Posterior cingulate gyrus (tissue), 11 donors: ENCODE measurements at regions not wholly inside any gene's neighbourhood (a gene's known extent, or its start where the extent isn't known, plus 50 kb on each side); places are given as distances from the start of the nearest gene placed in this dataset.
A peak's percentile ranks its signal among the peaks of the same experiment; 100 is the strongest.
"Not testable (repeated sequence)": the region's sequence is repeated elsewhere in the genome, so short reads cannot be mapped to it uniquely, and the experiment has no call there.

Source experiments
- DNase-seq, 10 donors: peaks; one replicate each; pipeline versions ENCODE4 v3.0.0 to v3.0.0-alpha.2; 2020 to 2021; ENCODE audit warnings: mixed read lengths in 3 of 10
- intact Hi-C: fragments of 100-400 bp; cut with DNase I; formaldehyde crosslinking; loops from one replicate; pipeline ENCODE4 v1.15.1; 2023

DNA sequence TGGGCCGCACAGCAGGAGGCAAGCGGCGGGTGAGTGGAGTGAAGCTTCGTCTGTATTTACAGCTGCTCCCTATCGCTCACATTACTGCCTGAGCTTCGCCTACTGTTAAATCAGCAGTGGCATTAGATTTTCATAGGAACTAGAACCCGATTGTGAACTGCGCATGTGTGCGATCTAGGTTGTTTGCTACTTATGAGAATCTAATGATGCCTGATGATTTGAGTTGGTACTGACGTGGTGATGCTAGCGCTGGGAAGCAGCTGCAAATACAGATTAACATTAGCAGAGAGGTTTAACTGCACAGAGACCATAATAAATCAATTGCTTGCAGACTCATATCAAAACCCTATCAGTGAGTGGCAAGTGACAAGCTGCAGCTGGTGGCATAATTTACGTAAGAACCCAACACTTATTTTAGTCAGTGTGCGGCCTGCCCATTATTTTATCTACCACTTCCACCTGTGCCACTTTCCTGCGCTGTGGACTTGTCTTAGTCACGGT is 133.4 kb upstream of the CDH9 start:
- intact Hi-C loops: no loop called here
- DNase-seq: peak in 1 of 10 donors; percentile 34

DNA sequence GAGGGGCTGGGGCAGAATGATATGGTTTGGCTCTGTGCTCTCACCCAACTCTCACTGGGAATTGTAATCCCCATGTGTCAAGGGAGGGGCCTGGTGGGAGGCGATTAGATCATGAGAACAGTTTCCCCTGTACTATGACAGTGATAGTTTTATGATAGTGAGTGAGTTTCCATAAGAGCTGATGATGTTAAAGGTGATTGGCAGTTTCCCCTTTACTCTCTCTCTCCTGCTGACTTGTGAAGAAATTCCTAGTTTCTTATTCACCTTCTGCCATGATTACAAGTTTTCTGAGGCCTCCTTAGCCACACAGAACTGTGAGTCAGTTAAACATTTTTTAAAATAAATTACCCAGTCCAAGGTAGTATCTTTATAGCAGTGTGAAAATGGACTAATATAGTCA is 120.4 kb upstream of the CDH9 start:
- DNase-seq: no peak
- intact Hi-C loops: no loop called here

DNA sequence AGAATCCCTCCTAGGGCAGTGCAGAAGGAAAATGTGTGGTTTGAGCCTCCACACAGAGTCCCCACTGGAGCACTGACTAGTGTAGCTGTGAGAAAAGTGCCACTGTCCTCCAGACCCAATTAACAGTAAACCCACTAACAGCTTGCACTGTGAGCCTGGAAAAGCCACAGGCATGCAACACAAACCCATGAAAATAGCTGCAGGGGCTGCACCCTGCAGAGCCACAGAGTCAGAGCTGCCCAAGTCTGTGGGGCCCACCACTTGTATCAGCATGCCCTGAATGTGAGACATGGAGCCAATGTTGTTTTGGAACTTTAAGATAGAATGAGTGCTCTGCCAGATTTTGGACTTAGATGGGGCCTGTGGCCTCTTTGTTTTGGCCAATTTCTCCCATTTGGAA is 119.8 kb upstream of the CDH9 start:
- intact Hi-C loops: no loop called here
- DNase-seq: peak in 1 of 10 donors; percentile 60

DNA sequence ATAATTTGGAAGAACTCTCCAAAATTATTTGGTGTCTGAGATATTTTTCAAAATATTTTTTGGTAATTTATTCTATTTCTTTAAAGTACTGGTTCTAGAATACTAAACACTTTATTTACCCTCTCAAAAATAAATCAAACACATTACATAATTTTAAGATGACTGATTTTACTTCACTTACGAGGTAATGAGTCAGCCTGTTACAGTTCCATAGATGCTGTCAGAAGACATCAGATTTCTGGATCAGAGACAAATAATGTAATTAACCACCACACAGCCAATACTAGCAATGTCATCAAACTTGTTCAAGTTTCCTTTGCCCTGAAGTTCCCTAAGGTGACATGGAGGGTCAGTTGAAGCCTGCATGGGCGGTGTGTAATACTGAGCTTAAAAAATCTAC is 106.1 kb upstream of the CDH9 start:
- no peak for DNase-seq
- intact Hi-C loops: no loop called here

DNA sequence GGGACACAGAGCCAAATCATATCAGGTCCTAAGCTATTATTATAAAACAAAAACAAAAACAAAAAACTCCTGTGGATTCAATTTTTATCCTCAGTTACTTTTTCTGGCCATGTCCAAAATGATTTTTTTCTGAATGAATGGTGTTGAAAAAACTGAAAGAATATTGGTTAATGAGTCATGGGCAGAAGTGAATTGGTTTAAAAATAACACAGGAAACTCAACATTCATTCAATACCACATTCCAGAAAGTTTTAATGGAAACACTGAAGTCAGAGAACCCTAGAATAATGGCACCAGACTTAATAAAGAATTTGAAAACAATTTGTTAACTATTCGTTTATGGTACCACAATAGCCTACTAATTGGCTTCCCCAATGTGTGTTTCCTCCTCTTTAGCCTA is 102.4 kb upstream of the CDH9 start:
- DNase-seq: no peak
- intact Hi-C loops: no loop called here

DNA sequence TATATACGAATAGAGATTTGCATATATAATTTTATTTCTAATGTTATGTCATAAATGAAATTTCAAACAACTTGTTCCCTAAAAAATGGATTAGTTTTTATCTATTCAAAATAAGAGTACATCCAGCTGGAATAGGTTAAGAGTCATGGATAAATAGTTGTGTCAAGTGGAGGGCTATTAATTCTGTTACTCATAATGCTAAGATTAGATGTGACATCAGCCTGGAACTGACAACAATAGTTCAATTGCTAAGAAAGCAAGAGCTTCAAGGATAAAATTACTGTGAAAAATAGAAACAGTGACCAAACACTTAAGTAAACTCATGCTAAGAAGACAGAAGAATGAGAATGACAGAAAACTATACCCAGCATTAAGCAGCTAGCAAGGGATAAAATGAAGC is 92.2 kb upstream of the CDH9 start:
- intact Hi-C loops: no loop called here

DNA sequence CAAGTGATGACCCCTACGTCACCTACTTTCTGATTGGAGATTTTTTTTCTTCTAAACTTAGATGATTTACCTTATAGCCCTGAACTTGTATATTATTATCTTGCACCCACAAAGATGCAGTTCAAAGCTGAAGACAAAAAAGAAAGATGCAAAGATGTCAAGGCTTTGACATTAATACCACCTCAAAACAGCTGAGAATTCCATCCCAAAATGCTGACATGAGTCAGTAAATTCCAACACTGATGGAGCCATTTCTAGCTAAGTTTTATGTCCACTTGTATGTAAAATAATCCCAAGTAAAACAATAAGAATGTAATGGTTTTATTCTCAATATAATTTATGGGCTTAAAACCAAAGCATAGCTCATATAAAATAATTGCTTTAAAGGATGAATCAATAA is 91.5 kb upstream of the CDH9 start:
- DNase-seq: no peak
- intact Hi-C loops: no loop called here

More for the DNA sequence above, 92.2 kb upstream of the CDH9 start:
- no peak for DNase-seq

DNA sequence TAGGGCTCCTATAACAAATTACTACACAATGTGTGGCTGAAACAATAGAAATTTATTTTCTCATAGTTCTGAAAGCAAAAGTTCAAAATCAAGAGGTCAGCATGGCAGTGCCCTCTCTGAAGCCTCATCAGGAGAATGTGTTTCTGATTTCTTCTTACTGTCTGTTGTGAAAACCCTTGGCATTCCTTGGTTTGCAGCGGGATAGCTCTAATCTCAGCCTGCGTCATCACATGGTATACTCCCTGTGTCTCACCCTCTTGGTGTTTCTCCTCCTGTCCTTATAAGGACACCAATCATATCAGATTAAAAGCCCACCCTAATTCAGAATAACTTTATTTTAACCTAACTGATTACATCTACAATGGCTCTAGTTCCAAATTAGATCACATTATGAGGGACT is 87.5 kb upstream of the CDH9 start:
- no peak for DNase-seq
- intact Hi-C loops: no loop called here

DNA sequence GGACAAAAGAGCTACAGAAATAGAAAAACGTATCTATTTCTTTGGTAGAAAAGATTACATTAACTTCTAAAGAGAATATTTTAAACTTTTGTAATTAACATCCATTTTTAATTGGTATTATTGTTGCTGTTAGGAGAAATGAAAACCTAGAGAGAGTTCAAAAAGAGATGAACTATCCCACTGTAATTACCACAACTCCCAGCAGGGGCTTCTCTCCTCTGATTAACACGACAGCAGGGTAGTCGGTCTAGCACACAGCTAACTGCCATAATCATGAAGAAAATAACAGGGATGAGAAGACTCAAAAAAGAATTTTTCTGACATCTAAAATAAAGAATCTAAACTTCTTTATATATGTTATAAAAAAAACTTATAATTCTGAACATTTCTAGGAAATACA is 86.2 kb upstream of the CDH9 start:
- intact Hi-C loops: no loop called here
- no peak for DNase-seq

DNA sequence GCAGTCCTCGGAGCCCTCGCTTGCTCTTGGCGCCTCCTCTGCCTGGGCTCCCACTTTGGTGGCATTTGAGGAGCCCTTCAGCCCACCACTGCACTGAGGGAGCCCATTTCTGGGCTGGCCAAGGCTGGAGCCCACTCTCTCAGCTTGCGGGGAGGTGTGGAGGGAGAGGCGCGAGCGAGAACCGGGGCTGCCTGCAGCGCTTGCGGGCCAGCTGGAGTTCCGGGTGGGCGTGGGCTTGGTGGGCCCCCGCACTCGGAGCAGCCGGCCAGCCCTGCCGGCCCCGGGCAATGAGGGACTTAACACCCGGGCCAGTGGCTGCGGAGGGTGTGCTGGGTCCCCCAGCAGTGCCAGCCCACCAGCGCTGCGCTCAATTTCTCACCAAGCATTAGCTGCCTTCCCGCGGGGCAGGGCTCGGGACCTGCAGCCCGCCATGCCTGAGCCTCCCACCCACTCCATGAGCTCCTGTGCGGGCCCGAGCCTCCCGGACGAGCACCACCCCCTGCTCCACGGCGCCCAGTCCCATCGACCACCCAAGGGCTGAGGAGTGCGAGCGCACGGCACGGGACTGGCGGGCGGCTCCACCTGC is 81.4 kb upstream of the CDH9 start:
- peak in 3 of 10 donors; percentile 18 to 61 (median 56) for DNase-seq
- intact Hi-C loops: not testable (repeated sequence)

DNA sequence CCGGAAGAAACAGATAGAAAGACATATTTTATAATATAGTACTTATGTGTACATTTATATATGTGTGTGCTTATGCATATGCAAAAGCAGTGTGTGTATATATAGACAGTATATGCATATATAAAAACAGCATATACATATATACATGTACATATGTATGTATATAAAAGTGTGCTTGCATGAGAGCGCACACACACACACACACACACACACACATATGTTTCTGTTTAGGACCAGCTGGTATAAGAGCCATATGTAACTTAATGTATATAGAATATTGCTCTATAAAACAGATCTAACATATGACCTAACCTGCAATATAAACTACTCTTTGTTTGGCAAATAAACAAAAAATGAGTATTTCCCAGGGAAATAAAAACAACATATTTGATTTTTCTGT is 65.1 kb upstream of the CDH9 start:
- intact Hi-C loops: no loop called here
- no peak for DNase-seq

DNA sequence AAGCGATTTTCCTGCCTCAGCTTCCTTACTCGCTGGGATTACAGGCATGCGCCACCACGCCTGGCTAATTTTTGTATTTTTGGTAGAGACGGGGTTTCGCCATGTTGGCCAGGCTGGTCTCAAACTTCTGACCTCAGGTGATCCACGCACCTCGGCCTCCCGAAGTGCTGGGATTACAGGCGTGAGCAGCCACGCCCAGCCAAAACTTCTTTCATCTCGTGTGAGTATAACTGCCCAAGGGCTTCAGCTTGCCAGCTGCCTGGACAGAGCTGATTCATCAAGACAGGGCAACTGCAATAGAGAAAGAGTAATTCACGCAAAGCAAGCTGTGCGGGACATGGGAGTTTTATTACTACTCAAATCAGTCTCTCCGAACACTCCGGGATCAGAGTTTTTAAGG is 57.4 kb upstream of the CDH9 start:
- intact Hi-C loops: not testable (repeated sequence)
- peak in 2 of 10 donors; percentile 54 to 59 for DNase-seq

DNA sequence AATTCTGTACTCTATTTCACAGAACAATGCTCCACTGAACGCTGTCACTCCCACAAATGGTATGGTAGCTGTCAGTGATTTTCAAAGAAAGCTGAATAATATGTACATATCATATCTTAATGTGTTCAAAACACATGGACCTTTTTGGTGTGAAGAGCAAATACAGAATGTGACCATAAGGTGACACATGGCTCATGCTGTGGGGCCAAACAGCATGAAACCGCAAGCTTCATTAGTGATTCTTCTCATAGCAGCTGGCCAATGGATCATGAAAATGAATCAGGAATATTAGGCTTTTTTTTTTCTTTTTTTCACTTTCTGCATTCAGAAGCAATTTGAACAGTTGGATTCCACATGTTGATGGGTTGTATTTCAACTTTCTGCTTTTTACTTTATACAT is 54.9 kb upstream of the CDH9 start:
- DNase-seq: no peak
- intact Hi-C loops: no loop called here

DNA sequence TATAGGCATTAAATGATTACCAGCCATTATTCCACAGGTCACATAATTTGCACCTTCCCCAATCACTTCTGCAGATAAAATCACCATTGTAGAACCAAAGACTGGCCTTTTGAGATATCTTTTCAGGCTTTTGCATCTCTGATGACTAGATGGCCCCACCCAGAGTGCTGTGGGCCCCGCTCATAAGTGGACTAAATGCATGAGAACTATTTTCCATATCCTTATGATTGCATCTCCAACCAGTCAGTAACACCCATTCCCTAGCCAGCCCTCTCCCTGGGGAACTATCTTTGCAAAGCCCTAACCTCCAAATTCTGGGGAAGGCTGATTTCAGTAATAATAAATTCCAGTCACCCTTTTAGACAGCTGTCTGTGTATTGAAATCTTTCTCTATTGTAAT is 53.5 kb upstream of the CDH9 start:
- intact Hi-C loops: no loop called here

DNA sequence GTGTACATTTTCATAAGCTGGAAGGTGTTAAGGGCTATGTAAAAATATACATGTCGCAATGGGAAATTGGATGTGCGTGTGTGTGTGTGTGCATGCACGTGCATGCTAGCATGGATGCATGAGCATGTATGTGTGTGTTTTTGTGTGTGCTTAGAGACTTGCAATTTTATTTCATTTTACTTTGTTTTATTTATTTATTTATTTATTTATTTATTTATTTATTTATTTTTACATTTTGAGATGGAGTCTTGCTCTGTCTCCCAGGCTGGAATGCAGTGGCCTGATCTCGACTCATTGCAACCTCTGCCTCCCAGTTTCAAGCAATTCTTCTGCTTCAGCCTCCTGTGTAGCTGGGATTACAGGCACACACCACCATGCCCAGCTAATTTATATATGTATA is 50.4 kb upstream of the CDH9 start:
- DNase-seq, intact Hi-C loops: not testable (repeated sequence)

More for the DNA sequence above, 53.5 kb upstream of the CDH9 start:
- no peak for DNase-seq
